WTC11 (cell line): ENCODE measurements at regions not wholly inside any gene's neighbourhood (a gene's known extent, or its start where the extent isn't known, plus 50 kb on each side); places are given as distances from the start of the nearest gene placed in this dataset.

ENCODE experiments used
- ATAC-seq: fragments of 200-7000 bp; cut with Tn5 transposase; 2 replicates; pipeline ENCODE4 v1.10.0; 2021; ENCODE audit warnings: mild to moderate bottlenecking, moderate library complexity
- CTCF ChIA-PET: fragments of 300-600 bp; sonication (Branson Sonifier 250); formaldehyde crosslinking; loops from one replicate; lab custom pipeline; 2021; ENCODE audit warnings: antibody characterized with exemption; lab: Charles Lee
- POLR2A ChIA-PET: fragments of 350-600 bp; sonication (Branson Sonifier 250); formaldehyde crosslinking; loops from one replicate; lab custom pipeline; 2021; ENCODE audit warnings: antibody characterized with exemption; lab: Charles Lee
- DNase-seq: peaks from one replicate; pipeline ENCODE4 v3.0.0; 2021; ENCODE audit warnings: low spot score
- H3K27ac Mint-ChIP-seq: 2 replicates; pipeline ENCODE4 v1.8.0; 2021; ENCODE audit warnings: mixed read lengths
- H3K27me3 Mint-ChIP-seq: 2 replicates; pipeline ENCODE4 v1.8.0; 2021; ENCODE audit warnings: low read depth, mild to moderate bottlenecking, moderate library complexity, mixed read lengths
- H3K36me3 Mint-ChIP-seq: 2 replicates; pipeline ENCODE4 v1.8.0; 2021; ENCODE audit warnings: mixed read lengths
- H3K4me1 Mint-ChIP-seq: 2 replicates; pipeline ENCODE4 v1.8.0; 2022; ENCODE audit warnings: mixed read lengths
- H3K4me3 Mint-ChIP-seq: 2 replicates; pipeline ENCODE4 v1.8.0; 2021; ENCODE audit warnings: mild to moderate bottlenecking, moderate library complexity, mixed read lengths
- H3K9me3 Mint-ChIP-seq: 2 replicates; pipeline ENCODE4 v1.8.0; 2021; ENCODE audit warnings: mixed read lengths
- ATF1 ChIP-seq: sonication (generic); formaldehyde crosslinking; IDR thresholded peaks from 2 replicates; pipeline ENCODE4 v1.8.1; 2023; ENCODE audit warnings: mild to moderate bottlenecking, moderate library complexity, missing genetic modification reagents
- CBFB ChIP-seq: sonication (generic); formaldehyde crosslinking; IDR thresholded peaks from 2 replicates; pipeline ENCODE4 v1.8.1; 2022; ENCODE audit warnings: mild to moderate bottlenecking, low read depth, missing genetic modification reagents
- MXD4 ChIP-seq: fragments of 250-450 bp; sonication (Bioruptor Pico); IDR thresholded peaks from 2 replicates; pipeline ENCODE4 v1.8.0; 2021; ENCODE audit warnings: mild to moderate bottlenecking, moderate library complexity, borderline replicate concordance
- NFYB ChIP-seq: sonication (generic); formaldehyde crosslinking; conservative IDR thresholded peaks from 2 replicates; pipeline ENCODE4 v1.8.0; 2022; ENCODE audit warnings: low read depth, missing genetic modification reagents
- RORB ChIP-seq: fragments of 250-450 bp; sonication (Bioruptor Pico); IDR thresholded peaks from 2 replicates; pipeline ENCODE4 v1.9.0; 2021; ENCODE audit warnings: mild to moderate bottlenecking
- TEAD4 ChIP-seq: sonication (generic); formaldehyde crosslinking; IDR thresholded peaks from 2 replicates; pipeline ENCODE4 v1.8.0; 2022; ENCODE audit warnings: mild to moderate bottlenecking, missing genetic modification reagents
- TP53 ChIP-seq: sonication (generic); formaldehyde crosslinking; IDR thresholded peaks from 2 replicates; pipeline ENCODE4 v1.8.1; 2023; ENCODE audit warnings: mild to moderate bottlenecking, missing genetic modification reagents
- ZBTB21 ChIP-seq: sonication (generic); formaldehyde crosslinking; IDR thresholded peaks from 2 replicates; pipeline ENCODE4 v1.8.1; 2023; ENCODE audit warnings: mild to moderate bottlenecking, missing genetic modification reagents, borderline replicate concordance
- ZNF138 ChIP-seq: sonication (generic); formaldehyde crosslinking; conservative IDR thresholded peaks from 2 replicates; pipeline ENCODE4 v1.8.1; 2022; ENCODE audit warnings: mild to moderate bottlenecking, moderate library complexity, missing genetic modification reagents
- ZNF317 ChIP-seq: sonication (generic); formaldehyde crosslinking; IDR thresholded peaks from 2 replicates; pipeline ENCODE4 v1.8.1; 2023; ENCODE audit warnings: low read depth, mild to moderate bottlenecking, moderate library complexity, missing genetic modification reagents, borderline replicate concordance
- ZNF423 ChIP-seq: fragments of 250-450 bp; sonication (Bioruptor Pico); IDR thresholded peaks from 2 replicates; pipeline ENCODE4 v2.1.2; 2022; ENCODE audit warnings: mild to moderate bottlenecking, moderate library complexity
- TF ChIP-seq, protein P1 (sequence below): sonication (generic); formaldehyde crosslinking; IDR thresholded peaks from 2 replicates; pipeline ENCODE4 v1.8.1; 2022; ENCODE audit warnings: mild to moderate bottlenecking, missing genetic modification reagents, moderate library complexity, borderline replicate concordance
- TF ChIP-seq, protein P2 (sequence below): sonication (generic); formaldehyde crosslinking; IDR thresholded peaks from 2 replicates; pipeline ENCODE4 v1.8.1; 2022; ENCODE audit warnings: missing genetic modification reagents, borderline replicate concordance
- TF ChIP-seq, protein P3 (sequence below): fragments of 250-450 bp; sonication (Bioruptor Pico); IDR thresholded peaks from 2 replicates; pipeline ENCODE4 v1.8.0; 2021; ENCODE audit warnings: mild to moderate bottlenecking
- TF ChIP-seq, protein P4 (sequence below): sonication (generic); formaldehyde crosslinking; IDR thresholded peaks from 2 replicates; pipeline ENCODE4 v1.8.0; 2022; ENCODE audit warnings: mild to moderate bottlenecking, missing genetic modification reagents
- TF ChIP-seq, protein P5 (sequence below): fragments of 250-450 bp; sonication (Bioruptor Pico); IDR thresholded peaks from 2 replicates; pipeline ENCODE4 v1.9.0; 2021; ENCODE audit warnings: mild to moderate bottlenecking
- TF ChIP-seq, protein P6 (sequence below): sonication (generic); formaldehyde crosslinking; IDR thresholded peaks from 2 replicates; pipeline ENCODE4 v1.8.1; 2023; ENCODE audit warnings: mild to moderate bottlenecking, missing genetic modification reagents, borderline replicate concordance

DNA sequence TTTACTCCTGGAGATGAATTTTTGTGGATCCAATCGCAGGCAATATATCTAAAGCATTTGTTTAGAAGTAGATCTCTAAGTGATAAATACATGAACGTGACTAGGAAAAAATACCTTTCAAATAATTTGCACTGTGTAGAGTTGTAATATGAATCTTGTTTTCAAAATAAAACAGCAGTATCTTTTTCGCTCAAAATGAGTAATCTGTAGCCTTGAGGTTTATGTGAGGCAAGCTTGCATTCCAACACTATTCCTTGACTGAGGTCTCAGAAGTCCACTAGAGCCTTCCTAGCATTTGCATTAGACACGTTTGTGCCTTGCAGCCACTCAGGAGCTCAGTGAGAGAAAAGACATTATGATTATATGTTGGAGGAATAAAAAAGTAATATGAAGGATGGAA, 138.3 kb upstream of the ROBO1 start (continued):
- no peak for TF ChIP-seq CBFB (CRISPR knock-in tag)
- TF ChIP-seq ZNF317: no peak
- TF ChIP-seq, protein P1, sequence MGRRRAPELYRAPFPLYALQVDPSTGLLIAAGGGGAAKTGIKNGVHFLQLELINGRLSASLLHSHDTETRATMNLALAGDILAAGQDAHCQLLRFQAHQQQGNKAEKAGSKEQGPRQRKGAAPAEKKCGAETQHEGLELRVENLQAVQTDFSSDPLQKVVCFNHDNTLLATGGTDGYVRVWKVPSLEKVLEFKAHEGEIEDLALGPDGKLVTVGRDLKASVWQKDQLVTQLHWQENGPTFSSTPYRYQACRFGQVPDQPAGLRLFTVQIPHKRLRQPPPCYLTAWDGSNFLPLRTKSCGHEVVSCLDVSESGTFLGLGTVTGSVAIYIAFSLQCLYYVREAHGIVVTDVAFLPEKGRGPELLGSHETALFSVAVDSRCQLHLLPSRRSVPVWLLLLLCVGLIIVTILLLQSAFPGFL: no peak
- TF ChIP-seq, all 79 proteins: peak for 0

DNA sequence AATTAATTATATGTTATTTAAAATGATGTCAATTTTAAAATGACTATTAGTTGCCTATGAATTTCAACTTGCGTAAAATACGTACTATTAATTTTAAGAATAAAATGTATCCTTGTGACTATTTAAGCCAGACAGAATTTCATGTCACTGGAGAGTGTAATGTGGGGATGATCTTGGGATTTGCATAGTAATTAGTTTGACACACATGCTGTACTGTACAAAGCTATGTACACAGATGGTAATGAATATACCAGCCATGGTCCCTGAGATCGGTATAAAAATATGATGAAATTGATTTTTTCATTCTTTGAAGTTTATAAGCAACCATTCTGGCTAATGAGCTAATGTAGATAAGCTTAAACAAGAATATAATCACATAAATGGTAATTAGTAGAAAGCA, 134.4 kb upstream of the ROBO1 start:
- TF ChIP-seq TEAD4 (CRISPR knock-in tag) (no peak), ZNF423 (CRISPR knock-in tag) (no peak), TP53 (no peak), ZBTB21 (CRISPR knock-in tag) (no peak)
- TF ChIP-seq, protein P2, sequence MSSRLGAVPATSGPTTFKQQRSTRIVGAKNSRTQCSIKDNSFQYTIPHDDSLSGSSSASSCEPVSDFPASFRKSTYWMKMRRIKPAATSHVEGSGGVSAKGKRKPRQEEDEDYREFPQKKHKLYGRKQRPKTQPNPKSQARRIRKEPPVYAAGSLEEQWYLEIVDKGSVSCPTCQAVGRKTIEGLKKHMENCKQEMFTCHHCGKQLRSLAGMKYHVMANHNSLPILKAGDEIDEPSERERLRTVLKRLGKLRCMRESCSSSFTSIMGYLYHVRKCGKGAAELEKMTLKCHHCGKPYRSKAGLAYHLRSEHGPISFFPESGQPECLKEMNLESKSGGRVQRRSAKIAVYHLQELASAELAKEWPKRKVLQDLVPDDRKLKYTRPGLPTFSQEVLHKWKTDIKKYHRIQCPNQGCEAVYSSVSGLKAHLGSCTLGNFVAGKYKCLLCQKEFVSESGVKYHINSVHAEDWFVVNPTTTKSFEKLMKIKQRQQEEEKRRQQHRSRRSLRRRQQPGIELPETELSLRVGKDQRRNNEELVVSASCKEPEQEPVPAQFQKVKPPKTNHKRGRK (CRISPR knock-in tag): no peak
- ChIA-PET POLR2A (no interaction called here), CTCF (no interaction called here)
- no peak for ATAC-seq
- H3K27ac Mint-ChIP-seq: no peak overlapping the region
- DNase-seq: no peak
- no peak overlapping the region for H3K4me3 Mint-ChIP-seq
- 0 out of 2 replicates have a peak, but pooled peaks cover 2% of the 10 kb centered on the region for H3K4me1 Mint-ChIP-seq
- H3K27me3 Mint-ChIP-seq: no peaks in the 10 kb centered on the region
- no peaks in the 10 kb centered on the region for H3K36me3 Mint-ChIP-seq
- H3K9me3 Mint-ChIP-seq: no peaks in the 10 kb centered on the region

DNA sequence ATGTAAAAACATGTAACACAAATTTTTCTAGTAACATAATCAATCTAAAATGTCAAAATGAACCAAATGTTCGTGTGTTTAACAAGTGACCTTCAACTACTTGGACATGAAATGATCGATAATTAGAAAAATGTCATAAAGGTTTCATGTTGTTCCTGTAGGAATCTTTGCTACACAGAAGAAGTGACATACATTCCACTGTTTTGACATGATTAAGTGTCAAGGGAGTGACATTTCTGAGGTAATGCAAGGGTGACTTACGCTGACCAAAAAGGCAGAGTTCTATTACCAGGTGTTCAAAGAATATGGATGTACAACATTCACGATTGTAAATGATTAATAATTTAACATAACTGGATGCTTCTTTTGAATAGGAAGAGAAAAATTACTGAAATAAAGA, 131.1 kb upstream of the ROBO1 start:
- no peaks in the 10 kb centered on the region for H3K4me1 Mint-ChIP-seq
- H3K36me3 Mint-ChIP-seq: no peaks in the 10 kb centered on the region
- no peaks in the 10 kb centered on the region for H3K27me3 Mint-ChIP-seq
- POLR2A ChIA-PET: no interaction called here
- no peak overlapping the region for H3K4me3 Mint-ChIP-seq
- H3K9me3 Mint-ChIP-seq: no peaks in the 10 kb centered on the region
- DNase-seq (no peak), ATAC-seq (no peak)
- TF ChIP-seq, protein P3, sequence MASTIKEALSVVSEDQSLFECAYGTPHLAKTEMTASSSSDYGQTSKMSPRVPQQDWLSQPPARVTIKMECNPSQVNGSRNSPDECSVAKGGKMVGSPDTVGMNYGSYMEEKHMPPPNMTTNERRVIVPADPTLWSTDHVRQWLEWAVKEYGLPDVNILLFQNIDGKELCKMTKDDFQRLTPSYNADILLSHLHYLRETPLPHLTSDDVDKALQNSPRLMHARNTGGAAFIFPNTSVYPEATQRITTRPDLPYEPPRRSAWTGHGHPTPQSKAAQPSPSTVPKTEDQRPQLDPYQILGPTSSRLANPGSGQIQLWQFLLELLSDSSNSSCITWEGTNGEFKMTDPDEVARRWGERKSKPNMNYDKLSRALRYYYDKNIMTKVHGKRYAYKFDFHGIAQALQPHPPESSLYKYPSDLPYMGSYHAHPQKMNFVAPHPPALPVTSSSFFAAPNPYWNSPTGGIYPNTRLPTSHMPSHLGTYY (CRISPR knock-in tag): no peak
- no peak for TF ChIP-seq ZNF138
- CTCF ChIA-PET: no interaction called here
- H3K27ac Mint-ChIP-seq: no peak overlapping the region

DNA sequence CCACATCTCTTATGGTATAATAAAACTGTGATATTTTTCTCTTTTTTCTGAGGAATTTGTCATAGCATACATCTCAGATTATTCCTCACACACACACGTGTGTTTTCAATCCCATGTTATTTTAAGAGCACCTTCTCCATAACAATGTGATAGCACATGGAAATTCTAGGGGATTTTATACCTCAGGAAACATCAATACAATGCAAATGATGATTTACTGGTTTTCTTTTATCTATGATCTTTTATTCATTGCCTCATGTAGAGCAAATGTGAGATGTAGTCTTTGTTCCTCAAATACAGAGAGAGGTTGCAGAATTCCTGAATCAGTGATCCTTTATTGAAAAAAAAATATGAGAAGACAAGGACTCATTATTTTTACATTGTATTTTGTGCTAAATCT, 128.3 kb upstream of the ROBO1 start:
- POLR2A ChIA-PET: no interaction called here
- Mint-ChIP-seq H3K4me3 (no peak overlapping the region), H3K27ac (no peak overlapping the region), H3K4me1 (no peaks in the 10 kb centered on the region), H3K36me3 (no peaks in the 10 kb centered on the region), H3K9me3 (no peaks in the 10 kb centered on the region), H3K27me3 (no peaks in the 10 kb centered on the region)
- CTCF ChIA-PET: no interaction called here
- no peak for TF ChIP-seq ATF1 (CRISPR knock-in tag)
- TF ChIP-seq, protein P4, sequence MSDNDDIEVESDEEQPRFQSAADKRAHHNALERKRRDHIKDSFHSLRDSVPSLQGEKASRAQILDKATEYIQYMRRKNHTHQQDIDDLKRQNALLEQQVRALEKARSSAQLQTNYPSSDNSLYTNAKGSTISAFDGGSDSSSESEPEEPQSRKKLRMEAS (CRISPR knock-in tag): no peak
- TF ChIP-seq ZNF423 (CRISPR knock-in tag): no peak
- no peak for TF ChIP-seq NFYB
- TF ChIP-seq, protein P5, sequence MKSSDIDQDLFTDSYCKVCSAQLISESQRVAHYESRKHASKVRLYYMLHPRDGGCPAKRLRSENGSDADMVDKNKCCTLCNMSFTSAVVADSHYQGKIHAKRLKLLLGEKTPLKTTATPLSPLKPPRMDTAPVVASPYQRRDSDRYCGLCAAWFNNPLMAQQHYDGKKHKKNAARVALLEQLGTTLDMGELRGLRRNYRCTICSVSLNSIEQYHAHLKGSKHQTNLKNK (CRISPR knock-in tag): no peak
- no peak for TF ChIP-seq MXD4
- TF ChIP-seq, protein P6, sequence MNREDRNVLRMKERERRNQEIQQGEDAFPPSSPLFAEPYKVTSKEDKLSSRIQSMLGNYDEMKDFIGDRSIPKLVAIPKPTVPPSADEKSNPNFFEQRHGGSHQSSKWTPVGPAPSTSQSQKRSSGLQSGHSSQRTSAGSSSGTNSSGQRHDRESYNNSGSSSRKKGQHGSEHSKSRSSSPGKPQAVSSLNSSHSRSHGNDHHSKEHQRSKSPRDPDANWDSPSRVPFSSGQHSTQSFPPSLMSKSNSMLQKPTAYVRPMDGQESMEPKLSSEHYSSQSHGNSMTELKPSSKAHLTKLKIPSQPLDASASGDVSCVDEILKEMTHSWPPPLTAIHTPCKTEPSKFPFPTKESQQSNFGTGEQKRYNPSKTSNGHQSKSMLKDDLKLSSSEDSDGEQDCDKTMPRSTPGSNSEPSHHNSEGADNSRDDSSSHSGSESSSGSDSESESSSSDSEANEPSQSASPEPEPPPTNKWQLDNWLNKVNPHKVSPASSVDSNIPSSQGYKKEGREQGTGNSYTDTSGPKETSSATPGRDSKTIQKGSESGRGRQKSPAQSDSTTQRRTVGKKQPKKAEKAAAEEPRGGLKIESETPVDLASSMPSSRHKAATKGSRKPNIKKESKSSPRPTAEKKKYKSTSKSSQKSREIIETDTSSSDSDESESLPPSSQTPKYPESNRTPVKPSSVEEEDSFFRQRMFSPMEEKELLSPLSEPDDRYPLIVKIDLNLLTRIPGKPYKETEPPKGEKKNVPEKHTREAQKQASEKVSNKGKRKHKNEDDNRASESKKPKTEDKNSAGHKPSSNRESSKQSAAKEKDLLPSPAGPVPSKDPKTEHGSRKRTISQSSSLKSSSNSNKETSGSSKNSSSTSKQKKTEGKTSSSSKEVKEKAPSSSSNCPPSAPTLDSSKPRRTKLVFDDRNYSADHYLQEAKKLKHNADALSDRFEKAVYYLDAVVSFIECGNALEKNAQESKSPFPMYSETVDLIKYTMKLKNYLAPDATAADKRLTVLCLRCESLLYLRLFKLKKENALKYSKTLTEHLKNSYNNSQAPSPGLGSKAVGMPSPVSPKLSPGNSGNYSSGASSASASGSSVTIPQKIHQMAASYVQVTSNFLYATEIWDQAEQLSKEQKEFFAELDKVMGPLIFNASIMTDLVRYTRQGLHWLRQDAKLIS (CRISPR knock-in tag): no peak
- TF ChIP-seq RORB (CRISPR knock-in tag): no peak
- DNase-seq (no peak), ATAC-seq (no peak)
